Peyer's patch (tissue), 4 donors: ENCODE measurements at regions not wholly inside any gene's neighbourhood (a gene's known extent, or its start where the extent isn't known, plus 50 kb on each side); places are given as distances from the start of the nearest gene placed in this dataset.

ENCODE experiments used
- CTCF ChIP-seq, 6 experiments: fragments of 450-650 bp in 4 of 6; fragments of 200-600 bp in 2 of 6; sonication (generic) in 1 of 6; IDR thresholded peaks; one replicate each; pipeline ENCODE4 v1.5.1; 2017 to 2019; ENCODE audit warnings: antibody characterized with exemption in 6 of 6, mild to moderate bottlenecking in 3 of 6, moderate library complexity in 1 of 6
- POLR2A ChIP-seq, 2 donors: fragments of 450-650 bp; IDR thresholded peaks; one replicate each; pipeline ENCODE4 v1.5.1; 2017; ENCODE audit warnings: antibody characterized with exemption in 2 of 2, mild to moderate bottlenecking in 2 of 2, moderate library complexity in 2 of 2

- TF ChIP-seq CTCF (IDR thresholded peaks at IDR 0.05) (no peak), POLR2A (IDR thresholded peaks at IDR 0.05) (no peak)
Observed at GRCh38 chr5:155154973-155155372, 141.4 kb downstream of the KIF4B start.
